ENCODE measurements at regions not wholly inside any gene's neighbourhood (a gene's known extent, or its start where the extent isn't known, plus 50 kb on each side); places are given as distances from the start of the nearest gene placed in this dataset.

- H3K4me1 ChIP-seq (ENCODE audit: control insufficient read depth in 1 of 2, insufficient read depth in 2 of 2, low read length in 2 of 2), result no peaks in the 10 kb centered on the region
- H3K9ac ChIP-seq (ENCODE audit: insufficient read depth, low read length, poor library complexity, severe bottlenecking), result no peak overlapping the region
- Mint-ChIP-seq H3K4me1 (no peaks in the 10 kb centered on the region), H3K27me3 (ENCODE audit: low read depth in 3 of 3) (peaks cover 0 to 4% (median 0%) of the 10 kb centered on the region in 3 donors), H3K36me3 (no peaks in the 10 kb centered on the region), H3K27ac (no peak overlapping the region), H3K4me3 (no peak overlapping the region), H3K9me3 (peaks cover 0 to 12% (median 5%) of the 10 kb centered on the region in 7 donors)
- DNase-seq, result no peak
- no peak overlapping the region for H2AFZ ChIP-seq (ENCODE audit: insufficient read depth, low read depth, low read length, poor library complexity, severe bottlenecking)
- no peaks in the 10 kb centered on the region for H3K79me2 ChIP-seq (ENCODE audit: insufficient read depth, low read length)
- H3K4me2 ChIP-seq (replicated peaks; ENCODE audit: extremely low read depth, low read length, poor library complexity, severe bottlenecking), result no peak overlapping the region
- WGBS (ENCODE audit: insufficient coverage), result 88% methylated on average over 3 of the region's 5 CpGs
- H3K27ac ChIP-seq (ENCODE audit: low read depth in 1 of 2, low read length in 2 of 2), result no peak overlapping the region
- H3K36me3 ChIP-seq (replicated peaks in 1 of 2; ENCODE audit: control insufficient read depth in 1 of 2, insufficient read depth in 2 of 2, low read length in 2 of 2), result no peaks in the 10 kb centered on the region
- H4K20me1 ChIP-seq (ENCODE audit: insufficient read depth, low read length), result no peaks in the 10 kb centered on the region
- no peak overlapping the region for H3K4me3 ChIP-seq (replicated peaks in 1 of 3; ENCODE audit: low read depth in 2 of 3, low read length in 3 of 3)
- no peaks in the 10 kb centered on the region for H3K27me3 ChIP-seq (ENCODE audit: control insufficient read depth in 2 of 2, insufficient read depth in 2 of 2, low read length in 2 of 2)
- TF ChIP-seq CTCF (IDR thresholded peaks at IDR 0.05), result no peak
- intact Hi-C loops (cut with micrococcal nuclease), result no loop called here
- no peaks in the 10 kb centered on the region for H3K9me3 ChIP-seq (replicated peaks in 1 of 2; ENCODE audit: control insufficient read depth in 1 of 2, insufficient read depth in 1 of 2, low read length in 2 of 2)
Measured at GRCh38 chr3:78268716-78269668, 1229.1 kb downstream of the ROBO2 start.

DNA sequence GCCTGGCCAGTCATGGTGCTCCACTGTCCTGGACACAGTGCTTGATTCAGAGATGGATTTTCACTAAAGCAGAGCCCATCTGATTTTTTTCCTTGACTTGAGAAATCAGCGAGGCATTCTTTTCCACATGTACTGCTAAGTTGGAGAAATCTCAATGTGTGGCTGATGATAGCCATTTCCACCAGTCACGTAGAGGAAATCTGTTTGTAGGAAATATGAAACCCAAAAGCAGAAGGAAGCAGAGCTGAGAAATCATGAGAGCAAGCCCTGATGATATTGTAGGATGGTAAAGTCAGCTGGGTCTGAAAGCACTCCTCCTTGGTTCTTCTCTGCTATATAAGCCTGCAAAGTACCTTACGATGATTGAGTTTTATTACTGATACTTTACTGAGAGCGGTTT lies 1233.4 kb downstream of the ROBO2 start:
- H3K4me2 ChIP-seq (replicated peaks; ENCODE audit: extremely low read depth, low read length, poor library complexity, severe bottlenecking), result no peak overlapping the region
- H3K9me3 Mint-ChIP-seq, result peaks cover 0 to 2% (median 0%) of the 10 kb centered on the region in 7 donors
- no peaks in the 10 kb centered on the region for H3K79me2 ChIP-seq (ENCODE audit: insufficient read depth, low read length)
- no peak overlapping the region for H2AFZ ChIP-seq (ENCODE audit: insufficient read depth, low read depth, low read length, poor library complexity, severe bottlenecking)
- no peaks in the 10 kb centered on the region for H3K4me1 ChIP-seq (ENCODE audit: control insufficient read depth in 1 of 2, insufficient read depth in 2 of 2, low read length in 2 of 2)
- H3K9me3 ChIP-seq (replicated peaks in 1 of 2; ENCODE audit: control insufficient read depth in 1 of 2, insufficient read depth in 1 of 2, low read length in 2 of 2), result no peaks in the 10 kb centered on the region
- H3K4me1 Mint-ChIP-seq, result no peaks in the 10 kb centered on the region
- H3K27me3 ChIP-seq (ENCODE audit: control insufficient read depth in 2 of 2, insufficient read depth in 2 of 2, low read length in 2 of 2), result no peaks in the 10 kb centered on the region
- no CpG with 5 or more reads among the region's 4 CpGs for WGBS (ENCODE audit: insufficient coverage)
- peaks cover 0 to 2% (median 0%) of the 10 kb centered on the region in 3 donors for H3K27me3 Mint-ChIP-seq (ENCODE audit: low read depth in 3 of 3)
- H3K9ac ChIP-seq (ENCODE audit: insufficient read depth, low read length, poor library complexity, severe bottlenecking), result no peak overlapping the region
- no peaks in the 10 kb centered on the region for H4K20me1 ChIP-seq (ENCODE audit: insufficient read depth, low read length)
- TF ChIP-seq CTCF (IDR thresholded peaks at IDR 0.05), result no peak
- H3K36me3 Mint-ChIP-seq, result no peaks in the 10 kb centered on the region
- no peak overlapping the region for H3K27ac Mint-ChIP-seq
- no peak overlapping the region for H3K4me3 ChIP-seq (replicated peaks in 1 of 3; ENCODE audit: low read depth in 2 of 3, low read length in 3 of 3)
- no peak overlapping the region for H3K27ac ChIP-seq (ENCODE audit: low read depth in 1 of 2, low read length in 2 of 2)
- intact Hi-C loops (cut with micrococcal nuclease), result no loop called here
- no peaks in the 10 kb centered on the region for H3K36me3 ChIP-seq (replicated peaks in 1 of 2; ENCODE audit: control insufficient read depth in 1 of 2, insufficient read depth in 2 of 2, low read length in 2 of 2)
- no peak overlapping the region for H3K4me3 Mint-ChIP-seq
- DNase-seq, result no peak

Data from CD14-positive monocyte (primary cell).